Fibroblast of lung (primary cell): ENCODE measurements at regions not wholly inside any gene's neighbourhood (a gene's known extent, or its start where the extent isn't known, plus 50 kb on each side); places are given as distances from the start of the nearest gene placed in this dataset.

Experiments used
- DNase-seq, 2 donors: peaks; one replicate each; pipeline versions ENCODE4 v3.0.0 to v3.0.0-alpha.2; 2010; ENCODE audit warnings: low read depth in 2 of 2
- H2AFZ ChIP-seq: 2 replicates; pipeline ENCODE4 v1.5.1; 2012; ENCODE audit warnings: low read length, control low read depth, inconsistent platforms
- H3K27ac ChIP-seq: 2 replicates; pipeline ENCODE4 v1.5.1; 2011; ENCODE audit warnings: low read length, control low read depth; ENCODE audit not compliant: insufficient read depth
- H3K27me3 ChIP-seq: 2 replicates; pipeline ENCODE4 v1.5.1; 2011; ENCODE audit warnings: mild to moderate bottlenecking, low read length; ENCODE audit not compliant: control insufficient read depth, insufficient read depth
- H3K36me3 ChIP-seq: 2 replicates; pipeline ENCODE4 v1.5.1; 2011; ENCODE audit warnings: low read length; ENCODE audit not compliant: control insufficient read depth, insufficient read depth
- H3K4me1 ChIP-seq: 2 replicates; pipeline ENCODE4 v1.5.1; 2011; ENCODE audit warnings: low read length; ENCODE audit not compliant: control insufficient read depth, insufficient read depth; ENCODE audit errors: extremely low read depth
- H3K4me2 ChIP-seq: 2 replicates; pipeline ENCODE4 v1.5.1; 2011; ENCODE audit warnings: low read length, control low read depth; ENCODE audit not compliant: insufficient read depth; ENCODE audit errors: extremely low read depth
- H3K4me3 ChIP-seq, 4 experiments: fragments of 200-600 bp in 1 of 4; sonication (generic) in 1 of 4; replicated peaks in 1 of 4; 2 replicates each; pipeline ENCODE4 v1.5.1; 2011 to 2016; ENCODE audit warnings: low read length in 4 of 4, low read depth in 3 of 4, mild to moderate bottlenecking in 3 of 4, control low read depth in 2 of 4, inconsistent platforms in 1 of 4, mixed read lengths in 1 of 4; ENCODE audit not compliant: insufficient read depth in 1 of 4; ENCODE audit errors: control extremely low read depth in 1 of 4
- H3K79me2 ChIP-seq: 2 replicates; pipeline ENCODE4 v1.5.1; 2012; ENCODE audit warnings: mild to moderate bottlenecking, low read length, inconsistent platforms; ENCODE audit not compliant: control insufficient read depth, insufficient read depth
- H3K9ac ChIP-seq: 2 replicates; pipeline ENCODE4 v1.5.1; 2011; ENCODE audit warnings: mild to moderate bottlenecking, low read length, control low read depth; ENCODE audit not compliant: insufficient read depth
- H3K9me3 ChIP-seq: 2 replicates; pipeline ENCODE4 v1.5.1; 2012; ENCODE audit warnings: low read depth, low read length; ENCODE audit not compliant: control insufficient read depth, insufficient read depth
- H4K20me1 ChIP-seq: 2 replicates; pipeline ENCODE4 v1.5.1; 2011; ENCODE audit warnings: low read length; ENCODE audit not compliant: control insufficient read depth, insufficient read depth; ENCODE audit errors: extremely low read depth
- CTCF ChIP-seq, 2 donors: IDR thresholded peaks in 1 of 2; conservative IDR thresholded peaks in 1 of 2; 1 replicate in 1 of 2; 2 replicates in 1 of 2; pipeline ENCODE4 v1.5.1; 2011 to 2012; ENCODE audit warnings: low read length in 2 of 2, control low read depth in 1 of 2, inconsistent platforms in 1 of 2, low read depth in 1 of 2, mild to moderate bottlenecking in 1 of 2
- EZH2 ChIP-seq: IDR thresholded peaks from 2 replicates; pipeline ENCODE4 v1.5.1; 2012; ENCODE audit warnings: low read length, control low read depth, mild to moderate bottlenecking; ENCODE audit errors: missing control alignments

DNA sequence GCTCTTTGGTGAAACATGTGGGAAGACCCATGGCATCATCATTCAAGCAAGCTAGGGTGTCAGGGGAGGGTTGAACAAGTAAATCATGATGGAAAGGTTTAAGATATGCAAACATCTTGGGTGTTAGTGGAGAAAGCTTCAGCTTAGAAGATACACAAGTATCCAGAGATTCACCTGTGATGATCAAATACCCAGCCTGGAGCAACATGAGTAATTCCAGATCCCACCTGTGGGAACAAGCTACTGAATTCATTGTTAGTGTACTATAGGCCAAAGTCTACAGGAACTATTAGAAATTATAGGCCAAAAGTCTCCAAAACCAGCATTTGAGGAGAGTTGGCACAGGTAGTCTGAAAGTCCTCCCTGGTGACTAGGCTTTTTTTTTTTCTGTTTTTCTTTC lies 499.9 kb downstream of the NUF2 start:
- H3K9ac ChIP-seq: no peak overlapping the region

DNA sequence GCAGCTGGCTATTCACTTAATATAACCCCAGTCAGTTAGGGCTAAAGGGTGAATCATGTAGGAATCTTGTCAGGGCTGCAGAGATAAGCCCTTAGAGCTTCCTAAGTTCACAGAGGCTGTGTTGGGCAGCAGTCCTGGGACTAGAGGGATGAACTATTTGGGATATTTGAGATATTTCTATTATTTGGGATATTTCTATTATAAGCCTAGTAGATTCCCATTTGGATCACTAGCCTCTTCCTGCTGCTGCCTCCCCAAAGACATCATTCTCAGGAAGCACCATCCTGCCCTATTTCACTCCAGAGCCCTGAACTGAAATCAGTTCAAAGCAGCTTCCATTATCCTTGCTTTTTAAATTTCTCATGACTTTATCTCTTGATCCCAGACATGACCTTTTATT lies 501.3 kb downstream of the NUF2 start:
- Histone ChIP-seq H3K4me2 (no peak overlapping the region), H3K4me3 (no peak overlapping the region), H3K9me3 (no peaks in the 10 kb centered on the region), H3K36me3 (no peaks in the 10 kb centered on the region), H4K20me1 (no peaks in the 10 kb centered on the region), H2AFZ (no peak overlapping the region), H3K27ac (no peak overlapping the region), H3K79me2 (no peaks in the 10 kb centered on the region), H3K27me3 (no peaks in the 10 kb centered on the region), H3K9ac (no peak overlapping the region), H3K4me1 (no peaks in the 10 kb centered on the region)
- no peak for TF ChIP-seq EZH2
- TF ChIP-seq CTCF (conservative IDR thresholded peaks at IDR 0.05 in 1 of 2, IDR thresholded peaks at IDR 0.05 in 1 of 2; ENCODE audit: low read depth in 1 of 2, low read length in 2 of 2): no peak
- no peak for DNase-seq

More for the DNA sequence above, 499.9 kb downstream of the NUF2 start:
- no peak overlapping the region for H3K4me2 ChIP-seq
- no peaks in the 10 kb centered on the region for H3K36me3 ChIP-seq
- no peak overlapping the region for H3K4me3 ChIP-seq
- no peaks in the 10 kb centered on the region for H3K79me2 ChIP-seq
- H3K9me3 ChIP-seq: no peaks in the 10 kb centered on the region
- no peak overlapping the region for H3K27ac ChIP-seq
- H2AFZ ChIP-seq: no peak overlapping the region
- H3K27me3 ChIP-seq: no peaks in the 10 kb centered on the region
- no peak for DNase-seq
- H3K4me1 ChIP-seq: no peaks in the 10 kb centered on the region
- H4K20me1 ChIP-seq: no peaks in the 10 kb centered on the region
- no peak for TF ChIP-seq EZH2
- no peak for TF ChIP-seq CTCF (conservative IDR thresholded peaks at IDR 0.05 in 1 of 2, IDR thresholded peaks at IDR 0.05 in 1 of 2; ENCODE audit: low read depth in 1 of 2, low read length in 2 of 2)

- H2AFZ ChIP-seq: no peak overlapping the region
- H3K4me3 ChIP-seq: no peak overlapping the region
- H3K4me1 ChIP-seq: no peaks in the 10 kb centered on the region
- no peaks in the 10 kb centered on the region for H3K9me3 ChIP-seq
- no peak overlapping the region for H3K9ac ChIP-seq
- no peaks in the 10 kb centered on the region for H3K36me3 ChIP-seq
- no peak overlapping the region for H3K4me2 ChIP-seq
- H3K79me2 ChIP-seq: no peaks in the 10 kb centered on the region
- TF ChIP-seq EZH2 (no peak), CTCF (conservative IDR thresholded peaks at IDR 0.05 in 1 of 2, IDR thresholded peaks at IDR 0.05 in 1 of 2; ENCODE audit: low read depth in 1 of 2, low read length in 2 of 2) (no peak)
- H4K20me1 ChIP-seq: no peaks in the 10 kb centered on the region
- DNase-seq: peak; percentile 82 to 89
- H3K27me3 ChIP-seq: no peaks in the 10 kb centered on the region
- no peak overlapping the region for H3K27ac ChIP-seq
These were observed 502.3 kb downstream of the NUF2 start for GRCh38 chr1:163824006-163824405.
